ENCODE measurements at regions not wholly inside any gene's neighbourhood (a gene's known extent, or its start where the extent isn't known, plus 50 kb on each side); places are given as distances from the start of the nearest gene placed in this dataset.

DNA sequence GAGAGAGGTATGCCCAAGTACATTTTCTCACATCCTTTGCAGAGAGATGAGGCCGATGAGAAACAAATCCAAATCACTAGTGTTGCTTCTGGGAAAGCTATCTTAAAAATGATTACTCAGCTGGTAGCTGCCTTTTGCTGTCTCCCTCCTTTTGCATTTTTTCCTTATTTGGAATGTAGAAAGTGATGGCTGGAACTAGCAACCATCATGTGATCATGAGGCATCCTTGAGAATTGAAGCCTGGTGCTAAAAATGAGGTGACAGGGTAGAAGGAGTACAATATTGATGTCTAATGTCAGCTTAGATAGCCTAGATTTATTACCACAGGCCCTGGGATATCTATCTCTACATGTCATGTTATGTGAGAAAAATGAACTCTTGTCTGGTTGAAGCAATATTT, 109.3 kb upstream of the TAF11L2 start:
- TF ChIP-seq, protein P1, sequence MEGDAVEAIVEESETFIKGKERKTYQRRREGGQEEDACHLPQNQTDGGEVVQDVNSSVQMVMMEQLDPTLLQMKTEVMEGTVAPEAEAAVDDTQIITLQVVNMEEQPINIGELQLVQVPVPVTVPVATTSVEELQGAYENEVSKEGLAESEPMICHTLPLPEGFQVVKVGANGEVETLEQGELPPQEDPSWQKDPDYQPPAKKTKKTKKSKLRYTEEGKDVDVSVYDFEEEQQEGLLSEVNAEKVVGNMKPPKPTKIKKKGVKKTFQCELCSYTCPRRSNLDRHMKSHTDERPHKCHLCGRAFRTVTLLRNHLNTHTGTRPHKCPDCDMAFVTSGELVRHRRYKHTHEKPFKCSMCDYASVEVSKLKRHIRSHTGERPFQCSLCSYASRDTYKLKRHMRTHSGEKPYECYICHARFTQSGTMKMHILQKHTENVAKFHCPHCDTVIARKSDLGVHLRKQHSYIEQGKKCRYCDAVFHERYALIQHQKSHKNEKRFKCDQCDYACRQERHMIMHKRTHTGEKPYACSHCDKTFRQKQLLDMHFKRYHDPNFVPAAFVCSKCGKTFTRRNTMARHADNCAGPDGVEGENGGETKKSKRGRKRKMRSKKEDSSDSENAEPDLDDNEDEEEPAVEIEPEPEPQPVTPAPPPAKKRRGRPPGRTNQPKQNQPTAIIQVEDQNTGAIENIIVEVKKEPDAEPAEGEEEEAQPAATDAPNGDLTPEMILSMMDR (IDR thresholded peaks at IDR 0.05; ENCODE audit: control insufficient read depth, extremely low read depth, insufficient read depth): no peak
- H3K4me3 ChIP-seq (ENCODE audit: low read depth, low read length): no peak overlapping the region
- DNase-seq (ENCODE audit: low read depth): no peak

GRCh38 chr5:17394086-17394485, 103.9 kb upstream of the TAF11L2 start:
- DNase-seq (ENCODE audit: low read depth): no peak
- H3K4me3 ChIP-seq (ENCODE audit: low read depth, low read length): no peak overlapping the region
- TF ChIP-seq, protein P1 (IDR thresholded peaks at IDR 0.05; ENCODE audit: control insufficient read depth, extremely low read depth, insufficient read depth): no peak

GRCh38 chr5:17395106-17395880, 102.7 kb upstream of the TAF11L2 start:
- TF ChIP-seq, protein P1 (IDR thresholded peaks at IDR 0.05; ENCODE audit: control insufficient read depth, extremely low read depth, insufficient read depth): no peak
- H3K4me3 ChIP-seq (ENCODE audit: low read depth, low read length): no peak overlapping the region
- DNase-seq (ENCODE audit: low read depth): no peak

DNA sequence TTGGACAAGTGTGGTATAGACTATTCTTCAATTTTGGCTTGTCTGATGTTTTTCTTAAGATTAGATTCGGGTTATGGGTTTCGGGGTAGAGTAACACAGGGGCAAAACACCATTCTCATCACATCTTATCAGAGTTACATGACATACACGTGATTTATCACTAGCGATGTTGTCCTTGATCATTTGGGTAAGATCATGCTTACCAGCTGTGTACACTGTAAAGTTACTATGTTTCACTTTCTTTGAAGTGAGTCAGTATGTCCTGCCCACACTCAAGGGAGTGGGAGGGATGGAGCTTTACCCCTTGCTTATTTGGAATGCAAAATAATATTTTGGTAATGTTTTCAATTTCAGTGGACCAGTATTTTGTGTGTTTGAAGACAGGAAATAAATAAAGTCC, 101.8 kb upstream of the TAF11L2 start:
- no peak for DNase-seq (ENCODE audit: low read depth)
- H3K4me3 ChIP-seq (ENCODE audit: low read depth, low read length): no peak overlapping the region
- TF ChIP-seq, protein P1 (IDR thresholded peaks at IDR 0.05; ENCODE audit: control insufficient read depth, extremely low read depth, insufficient read depth): no peak

GRCh38 chr5:17398431-17398830, 99.6 kb upstream of the TAF11L2 start:
- TF ChIP-seq, protein P1 (IDR thresholded peaks at IDR 0.05; ENCODE audit: control insufficient read depth, extremely low read depth, insufficient read depth): no peak
- no peak for DNase-seq (ENCODE audit: low read depth)
- H3K4me3 ChIP-seq (ENCODE audit: low read depth, low read length): no peak overlapping the region

DNA sequence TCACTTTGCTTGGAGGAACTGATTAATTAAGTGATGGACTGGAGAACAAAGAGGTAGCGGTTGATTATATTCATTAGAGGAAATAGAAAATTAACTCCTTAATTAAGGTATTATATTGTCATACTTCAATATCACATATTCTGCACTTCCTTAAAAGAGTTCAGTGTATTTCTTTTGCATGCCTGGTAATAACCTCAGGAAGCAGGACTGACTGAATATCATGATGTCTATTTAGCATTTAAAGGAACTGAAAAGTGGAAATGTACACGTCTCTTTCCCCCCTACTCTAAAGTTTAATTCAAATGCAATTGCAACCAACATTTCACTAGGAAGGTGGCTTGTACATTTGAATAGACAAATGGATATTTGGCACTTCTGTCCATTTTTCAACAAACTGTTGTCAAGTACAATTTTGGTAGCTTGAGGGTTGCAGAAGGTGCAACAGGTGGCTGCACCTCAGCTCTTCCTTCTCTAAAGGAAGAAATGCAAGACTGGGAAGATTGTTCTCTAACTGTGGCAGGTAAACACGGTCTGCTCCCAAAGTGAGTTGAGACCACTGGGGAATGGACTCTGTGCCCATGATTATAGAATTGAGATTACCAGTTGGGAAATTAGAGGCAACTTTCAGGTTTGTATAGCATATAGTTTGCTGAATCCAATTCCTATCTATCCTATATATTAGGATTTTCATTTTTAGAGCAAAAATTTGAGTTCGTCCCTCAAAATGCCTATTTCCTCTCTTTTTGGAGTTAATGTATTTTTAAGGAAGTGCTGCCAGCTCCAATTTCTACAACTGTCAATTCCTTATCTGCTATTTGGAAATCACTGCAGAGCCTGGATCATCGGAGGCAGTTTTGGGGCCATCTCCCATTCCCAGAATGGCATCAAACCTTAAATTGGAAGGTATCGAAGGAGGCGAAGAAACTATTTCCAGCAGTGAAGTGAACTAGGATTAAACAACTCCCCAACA, 98.9 kb upstream of the TAF11L2 start:
- no peak for DNase-seq (ENCODE audit: low read depth)
- TF ChIP-seq, protein P1 (IDR thresholded peaks at IDR 0.05; ENCODE audit: control insufficient read depth, extremely low read depth, insufficient read depth): no peak
- no peak overlapping the region for H3K4me3 ChIP-seq (ENCODE audit: low read depth, low read length)
